ENCODE measurements at regions not wholly inside any gene's neighbourhood (a gene's known extent, or its start where the extent isn't known, plus 50 kb on each side); places are given as distances from the start of the nearest gene placed in this dataset.

DNA sequence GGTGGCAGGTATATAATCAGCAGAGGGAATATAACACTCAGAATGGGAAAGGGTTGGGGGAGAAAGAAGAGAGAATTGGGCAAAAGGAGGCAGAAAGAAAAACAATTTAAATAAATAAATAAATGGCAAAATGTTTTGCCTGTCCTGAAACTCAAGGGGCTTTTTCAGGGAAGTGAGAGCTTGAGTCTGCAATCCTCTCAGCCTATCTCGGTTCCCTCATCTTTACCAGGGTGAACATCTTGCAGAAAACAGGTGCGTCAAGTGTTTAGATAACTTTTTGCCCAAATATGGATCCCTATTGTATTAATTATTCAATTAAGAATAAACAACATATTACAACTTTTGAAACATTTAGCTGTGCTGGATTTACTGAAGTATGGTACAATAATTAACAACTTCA lies 343.0 kb upstream of the EDIL3 start:
- TF ChIP-seq CTCF (IDR thresholded peaks at IDR 0.05; ENCODE audit: control extremely low read depth, extremely low read depth, low read depth, missing control alignments): no peak
- CTCF ChIA-PET: no interaction called here
- no peak for DNase-seq (ENCODE audit: extremely low spot score)
- POLR2A ChIA-PET: no interaction called here

DNA sequence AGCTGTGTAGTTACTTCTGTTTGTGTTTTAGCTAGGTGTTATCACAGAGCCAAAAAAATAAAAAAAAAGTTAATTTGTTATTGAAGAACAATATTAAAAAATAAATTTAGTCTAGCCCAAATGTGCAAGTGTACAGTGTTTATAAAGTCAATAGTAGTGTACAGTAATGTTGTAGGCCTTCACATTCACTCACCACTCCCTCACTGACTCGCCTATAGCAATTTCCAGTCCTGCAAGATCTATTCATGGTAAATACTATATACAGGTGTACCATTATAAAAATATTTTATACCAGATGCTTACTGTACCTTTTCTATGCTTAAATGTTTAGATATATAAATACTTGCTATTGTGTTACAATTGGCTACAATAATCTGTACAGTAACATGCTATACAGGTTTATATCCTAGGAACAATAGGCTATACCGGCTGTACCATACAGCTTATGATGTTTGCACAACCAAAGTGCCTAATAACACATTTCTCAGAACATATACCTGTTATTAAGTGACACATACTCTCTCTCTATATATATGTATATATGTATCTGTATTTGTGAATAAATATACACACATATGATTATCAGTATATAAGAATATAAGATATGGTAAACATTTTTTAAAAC lies 341.4 kb upstream of the EDIL3 start:
- TF ChIP-seq CTCF (IDR thresholded peaks at IDR 0.05; ENCODE audit: control extremely low read depth, extremely low read depth, low read depth, missing control alignments): no peak
- POLR2A ChIA-PET: no interaction called here
- DNase-seq (ENCODE audit: extremely low spot score): no peak
- CTCF ChIA-PET: no interaction called here

DNA sequence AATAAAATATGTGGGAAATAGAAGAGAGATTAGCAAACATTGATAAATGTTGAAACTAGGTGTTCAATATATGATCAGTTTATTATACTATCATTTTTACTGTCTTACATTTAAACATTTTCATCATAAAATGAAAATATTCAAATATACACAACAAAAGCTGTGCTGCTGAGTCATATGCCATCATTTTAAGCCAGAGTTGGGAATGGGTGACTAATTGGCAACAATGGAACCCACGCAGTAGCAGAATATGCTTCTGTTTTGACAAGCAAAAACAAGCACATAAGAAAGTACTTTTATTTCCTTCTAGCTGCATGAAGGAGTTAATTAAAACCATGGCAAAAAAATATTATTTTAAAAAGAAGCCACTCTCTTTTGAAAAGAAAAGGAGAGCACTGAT lies 340.0 kb upstream of the EDIL3 start:
- POLR2A ChIA-PET: no interaction called here
- CTCF ChIA-PET: interaction anchor here (1.3 kb wide), 1 partner anchor 9 kb away, joined by 3 read pairs; no protein-coding TSS in a partner anchor
- no peak for TF ChIP-seq CTCF (IDR thresholded peaks at IDR 0.05; ENCODE audit: control extremely low read depth, extremely low read depth, low read depth, missing control alignments)
- no peak for DNase-seq (ENCODE audit: extremely low spot score)

GRCh38 chr5:84724181-84724580 lies 339.5 kb upstream of the EDIL3 start:
- POLR2A ChIA-PET: no interaction called here
- no peak for DNase-seq (ENCODE audit: extremely low spot score)
- CTCF ChIA-PET: interaction anchor here (1.3 kb wide), 1 partner anchor 8 kb away, joined by 3 read pairs; no protein-coding TSS in a partner anchor
- TF ChIP-seq CTCF (IDR thresholded peaks at IDR 0.05; ENCODE audit: control extremely low read depth, extremely low read depth, low read depth, missing control alignments): no peak

DNA sequence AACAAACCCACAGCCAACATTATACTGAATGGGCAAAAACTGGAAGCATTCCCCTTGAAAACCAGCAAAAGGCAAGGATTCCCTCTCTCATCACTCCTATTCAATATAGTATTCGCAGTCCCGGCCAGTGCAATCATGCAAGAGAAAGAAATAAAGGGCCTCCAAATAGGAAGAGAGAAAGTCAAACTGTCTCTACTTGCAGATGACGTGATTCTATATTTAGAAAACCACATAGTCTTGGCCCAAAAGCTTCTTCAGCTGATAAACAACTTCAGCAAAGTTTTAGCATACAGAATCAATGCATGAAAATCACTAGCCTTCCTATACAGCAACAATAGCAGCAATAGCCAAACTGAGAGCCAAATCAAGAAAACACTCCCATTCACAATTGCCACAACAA lies 333.7 kb upstream of the EDIL3 start:
- POLR2A ChIA-PET: no interaction called here
- no peak for TF ChIP-seq CTCF (IDR thresholded peaks at IDR 0.05; ENCODE audit: control extremely low read depth, extremely low read depth, low read depth, missing control alignments)
- CTCF ChIA-PET: no interaction called here
- DNase-seq (ENCODE audit: extremely low spot score): no peak

DNA sequence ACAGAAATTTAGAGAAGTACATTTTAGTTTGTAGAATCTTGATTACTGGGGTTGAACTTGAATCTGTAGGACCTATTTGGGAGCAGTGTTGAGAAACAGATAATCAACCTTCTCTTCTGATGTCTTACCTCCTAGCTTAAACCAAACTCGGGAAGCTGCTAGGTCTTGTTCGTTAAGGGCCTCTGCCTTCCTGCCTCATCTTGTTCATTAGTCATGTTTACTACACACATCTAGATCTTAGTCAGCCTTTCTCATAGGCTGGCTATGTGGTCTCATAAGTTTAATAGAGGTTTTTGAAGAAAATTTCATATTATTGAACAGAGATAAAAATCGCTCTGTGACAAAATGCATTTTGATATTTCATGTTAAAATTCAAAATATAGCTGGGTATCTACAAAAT lies 331.0 kb upstream of the EDIL3 start:
- no peak for DNase-seq (ENCODE audit: extremely low spot score)
- CTCF ChIA-PET: interaction anchor here (0.9 to 1.0 kb wide), 2 partner anchors 9 to 14 kb away, joined by 3 to 4 read pairs; no protein-coding TSS in a partner anchor
- POLR2A ChIA-PET: no interaction called here
- TF ChIP-seq CTCF (IDR thresholded peaks at IDR 0.05; ENCODE audit: control extremely low read depth, extremely low read depth, low read depth, missing control alignments): no peak
